ENCODE measurements at regions not wholly inside any gene's neighbourhood (a gene's known extent, or its start where the extent isn't known, plus 50 kb on each side); places are given as distances from the start of the nearest gene placed in this dataset.

- no peak for DNase-seq (ENCODE audit: low read depth in 3 of 3)
These were observed 162.2 kb downstream of the GADD45G start for GRCh38 chr9:89766991-89767390.

- no peak for DNase-seq (ENCODE audit: low read depth in 3 of 3)
These were observed 163.2 kb downstream of the GADD45G start for GRCh38 chr9:89768051-89768450.

GRCh38 chr9:89768650-89769071 is 163.8 kb downstream of the GADD45G start:
- DNase-seq (ENCODE audit: low read depth in 3 of 3): no peak

GRCh38 chr9:89770531-89771174 is 165.8 kb downstream of the GADD45G start:
- DNase-seq (ENCODE audit: low read depth in 3 of 3): no peak

GRCh38 chr9:89771205-89771604 is 166.4 kb downstream of the GADD45G start:
- no peak for DNase-seq (ENCODE audit: low read depth in 3 of 3)

- no peak for DNase-seq (ENCODE audit: low read depth in 3 of 3)
These were observed 168.4 kb downstream of the GADD45G start for GRCh38 chr9:89773170-89773569.

GRCh38 chr9:89774858-89775370 is 170.1 kb downstream of the GADD45G start:
- no peak for DNase-seq (ENCODE audit: low read depth in 3 of 3)

GRCh38 chr9:89775641-89776040 is 170.8 kb downstream of the GADD45G start:
- no peak for DNase-seq (ENCODE audit: low read depth in 3 of 3)

- no peak for DNase-seq (ENCODE audit: low read depth in 3 of 3)
These were observed 172.1 kb downstream of the GADD45G start for GRCh38 chr9:89776795-89777525.

GRCh38 chr9:89777544-89777943 is 172.7 kb downstream of the GADD45G start:
- no peak for DNase-seq (ENCODE audit: low read depth in 3 of 3)

- DNase-seq (ENCODE audit: low read depth in 3 of 3): no peak
These were observed 173.6 kb downstream of the GADD45G start for GRCh38 chr9:89778100-89779090.

- no peak for DNase-seq (ENCODE audit: low read depth in 3 of 3)
These were observed 174.8 kb downstream of the GADD45G start for GRCh38 chr9:89779405-89780203.

GRCh38 chr9:89780959-89781358 is 176.1 kb downstream of the GADD45G start:
- DNase-seq (ENCODE audit: low read depth in 3 of 3): no peak

- DNase-seq (ENCODE audit: low read depth in 3 of 3): peak in 1 of 3 donors; percentile 2
These were observed 177.2 kb downstream of the GADD45G start for GRCh38 chr9:89781838-89782540.

- DNase-seq (ENCODE audit: low read depth in 3 of 3): no peak
These were observed 181.8 kb downstream of the GADD45G start for GRCh38 chr9:89786655-89787054.

- DNase-seq (ENCODE audit: low read depth in 3 of 3): no peak
These were observed 182.8 kb downstream of the GADD45G start for GRCh38 chr9:89787595-89787994.

GRCh38 chr9:89788434-89788833 is 183.6 kb downstream of the GADD45G start:
- DNase-seq (ENCODE audit: low read depth in 3 of 3): no peak

GRCh38 chr9:89789922-89790510 is 185.2 kb downstream of the GADD45G start:
- no peak for DNase-seq (ENCODE audit: low read depth in 3 of 3)

GRCh38 chr9:89790542-89791109 is 185.8 kb downstream of the GADD45G start:
- DNase-seq (ENCODE audit: low read depth in 3 of 3): no peak

GRCh38 chr9:89791754-89792153 is 186.9 kb downstream of the GADD45G start:
- no peak for DNase-seq (ENCODE audit: low read depth in 3 of 3)
